ENCODE measurements at regions not wholly inside any gene's neighbourhood (a gene's known extent, or its start where the extent isn't known, plus 50 kb on each side); places are given as distances from the start of the nearest gene placed in this dataset.

DNA sequence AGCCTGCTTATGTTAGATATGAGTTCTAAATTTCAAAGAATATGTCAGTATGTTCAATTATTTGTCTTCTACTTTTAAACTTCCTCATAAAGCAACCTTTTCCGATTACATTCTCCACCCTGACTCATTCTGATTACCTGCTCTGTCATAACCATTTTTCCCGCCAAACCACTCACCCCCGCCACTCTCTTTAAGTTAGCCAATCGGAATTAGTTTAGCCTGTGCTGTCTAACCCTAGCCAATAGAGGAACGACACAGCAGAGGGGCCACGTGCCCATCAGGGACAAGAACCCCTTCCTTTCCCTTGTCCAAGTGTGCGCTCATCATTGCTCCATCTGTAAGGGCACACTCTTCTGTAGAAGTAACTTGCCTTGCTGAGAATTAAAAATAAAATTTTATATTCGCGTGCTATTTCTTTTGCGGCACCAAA is 91.4 kb downstream of the CCDC71L start:
- WGBS (ENCODE audit: low lambda C conversion rate): 67% methylated on average over 10 of the region's 10 CpGs
- Histone ChIP-seq H3K27me3 (ENCODE audit: control insufficient read depth in 1 of 2, insufficient read depth in 2 of 2, low read length in 2 of 2) (0 out of 5 replicates have a peak, but pooled peaks cover 0 to 4% of the 10 kb centered on the region in 2 experiments), H3K4me3 (replicated peaks in 1 of 3; ENCODE audit: insufficient read depth in 1 of 3, low read depth in 2 of 3, low read length in 3 of 3) (no peak overlapping the region), H3K79me2 (ENCODE audit: insufficient read depth, low read length) (no peaks in the 10 kb centered on the region), H2AFZ (ENCODE audit: low read length) (no peak overlapping the region), H3K27ac (ENCODE audit: extremely low read length, insufficient read depth, low read length) (no peak overlapping the region), H3K36me3 (replicated peaks in 1 of 2; ENCODE audit: control insufficient read depth in 1 of 2, insufficient read depth in 2 of 2, low read length in 2 of 2) (no peaks in the 10 kb centered on the region), H3K9me3 (ENCODE audit: low read length) (no peaks in the 10 kb centered on the region), H3K4me1 (ENCODE audit: insufficient read depth, low read length) (no peaks in the 10 kb centered on the region), H4K20me1 (ENCODE audit: insufficient read depth, low read length) (no peaks in the 10 kb centered on the region), H3K4me2 (ENCODE audit: low read depth, low read length) (no peak overlapping the region), H3K9ac (ENCODE audit: insufficient read depth, low read depth, low read length) (no peak overlapping the region)
- ATAC-seq: no peak
- no peak for DNase-seq (ENCODE audit: low spot score)
- POLR2A ChIA-PET: no interaction called here
- TF ChIP-seq BHLHE40 (IDR thresholded peaks at IDR 0.05; ENCODE audit: low read length) (no peak), ZNF556 (CRISPR knock-in tag; IDR thresholded peaks at IDR 0.05; ENCODE audit: borderline replicate concordance) (no peak), ZNF816 (CRISPR knock-in tag; IDR thresholded peaks at IDR 0.05; ENCODE audit: borderline replicate concordance) (no peak), TGIF2 (CRISPR knock-in tag; IDR thresholded peaks at IDR 0.05) (no peak), NR3C1 (CRISPR knock-in tag; IDR thresholded peaks at IDR 0.05) (no peak), JARID2 (CRISPR knock-in tag; IDR thresholded peaks at IDR 0.05; ENCODE audit: insufficient replicate concordance) (no peak), CC2D1A (CRISPR knock-in tag; IDR thresholded peaks at IDR 0.05) (no peak)
- TF ChIP-seq, protein P1, sequence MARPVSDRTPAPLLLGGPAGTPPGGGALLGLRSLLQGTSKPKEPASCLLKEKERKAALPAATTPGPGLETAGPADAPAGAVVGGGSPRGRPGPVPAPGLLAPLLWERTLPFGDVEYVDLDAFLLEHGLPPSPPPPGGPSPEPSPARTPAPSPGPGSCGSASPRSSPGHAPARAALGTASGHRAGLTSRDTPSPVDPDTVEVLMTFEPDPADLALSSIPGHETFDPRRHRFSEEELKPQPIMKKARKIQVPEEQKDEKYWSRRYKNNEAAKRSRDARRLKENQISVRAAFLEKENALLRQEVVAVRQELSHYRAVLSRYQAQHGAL (CRISPR knock-in tag; IDR thresholded peaks at IDR 0.05; ENCODE audit: not compliant biosample characterization): no peak
- CTCF ChIA-PET (ENCODE audit: low intra/inter-chr PET ratio, low total read pairs): no interaction called here
- BruUV-seq (replicated peaks): no TSS peak
- no peak for FAIRE-seq
- in situ Hi-C loops (cut with HindIII; ENCODE audit: extremely low pct_ligation_motif_present, low pct_unique_long_range_greater_than_20kb): no loop called here
- intact Hi-C loops (cut with micrococcal nuclease; ENCODE audit: unreplicated experiment): no loop called here

Data from HepG2 (cell line).